ENCODE measurements at regions not wholly inside any gene's neighbourhood (a gene's known extent, or its start where the extent isn't known, plus 50 kb on each side); places are given as distances from the start of the nearest gene placed in this dataset.
A peak's percentile ranks its signal among the peaks of the same experiment; 100 is the strongest.

GRCh38 chr18:70489571-70489970 lies 200.7 kb downstream of the SOCS6 start:
- no peak for FAIRE-seq
- no peak for DNase-seq (ENCODE audit: low read depth)
- Histone ChIP-seq H3K36me3 (ENCODE audit: control insufficient read depth, insufficient read depth, low read length) (no peaks in the 10 kb centered on the region), H3K27me3 (ENCODE audit: control insufficient read depth, insufficient read depth, low read length) (no peaks in the 10 kb centered on the region), H3K4me3 (ENCODE audit: low read depth, low read length) (no peak overlapping the region)
- TF ChIP-seq, protein P1, sequence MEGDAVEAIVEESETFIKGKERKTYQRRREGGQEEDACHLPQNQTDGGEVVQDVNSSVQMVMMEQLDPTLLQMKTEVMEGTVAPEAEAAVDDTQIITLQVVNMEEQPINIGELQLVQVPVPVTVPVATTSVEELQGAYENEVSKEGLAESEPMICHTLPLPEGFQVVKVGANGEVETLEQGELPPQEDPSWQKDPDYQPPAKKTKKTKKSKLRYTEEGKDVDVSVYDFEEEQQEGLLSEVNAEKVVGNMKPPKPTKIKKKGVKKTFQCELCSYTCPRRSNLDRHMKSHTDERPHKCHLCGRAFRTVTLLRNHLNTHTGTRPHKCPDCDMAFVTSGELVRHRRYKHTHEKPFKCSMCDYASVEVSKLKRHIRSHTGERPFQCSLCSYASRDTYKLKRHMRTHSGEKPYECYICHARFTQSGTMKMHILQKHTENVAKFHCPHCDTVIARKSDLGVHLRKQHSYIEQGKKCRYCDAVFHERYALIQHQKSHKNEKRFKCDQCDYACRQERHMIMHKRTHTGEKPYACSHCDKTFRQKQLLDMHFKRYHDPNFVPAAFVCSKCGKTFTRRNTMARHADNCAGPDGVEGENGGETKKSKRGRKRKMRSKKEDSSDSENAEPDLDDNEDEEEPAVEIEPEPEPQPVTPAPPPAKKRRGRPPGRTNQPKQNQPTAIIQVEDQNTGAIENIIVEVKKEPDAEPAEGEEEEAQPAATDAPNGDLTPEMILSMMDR (IDR thresholded peaks at IDR 0.05; ENCODE audit: insufficient read depth, low read length, severe bottlenecking), result no peak

- H3K4me3 ChIP-seq (ENCODE audit: low read depth, low read length), result no peak overlapping the region
- H3K27me3 ChIP-seq (ENCODE audit: control insufficient read depth, insufficient read depth, low read length), result no peaks in the 10 kb centered on the region
- H3K36me3 ChIP-seq (ENCODE audit: control insufficient read depth, insufficient read depth, low read length), result no peaks in the 10 kb centered on the region
- DNase-seq (ENCODE audit: low read depth) (no peak), FAIRE-seq (no peak)
- TF ChIP-seq, protein P1 (IDR thresholded peaks at IDR 0.05; ENCODE audit: insufficient read depth, low read length, severe bottlenecking), result no peak
Measured at GRCh38 chr18:70469916-70470315, 181.1 kb downstream of the SOCS6 start.

GRCh38 chr18:70468861-70469547 lies 180.2 kb downstream of the SOCS6 start:
- Histone ChIP-seq H3K36me3 (ENCODE audit: control insufficient read depth, insufficient read depth, low read length) (no peaks in the 10 kb centered on the region), H3K4me3 (ENCODE audit: low read depth, low read length) (no peak overlapping the region), H3K27me3 (ENCODE audit: control insufficient read depth, insufficient read depth, low read length) (no peaks in the 10 kb centered on the region)
- peak; percentile 55 for FAIRE-seq
- TF ChIP-seq, protein P1 (IDR thresholded peaks at IDR 0.05; ENCODE audit: insufficient read depth, low read length, severe bottlenecking), result no peak
- DNase-seq (ENCODE audit: low read depth), result no peak

DNA sequence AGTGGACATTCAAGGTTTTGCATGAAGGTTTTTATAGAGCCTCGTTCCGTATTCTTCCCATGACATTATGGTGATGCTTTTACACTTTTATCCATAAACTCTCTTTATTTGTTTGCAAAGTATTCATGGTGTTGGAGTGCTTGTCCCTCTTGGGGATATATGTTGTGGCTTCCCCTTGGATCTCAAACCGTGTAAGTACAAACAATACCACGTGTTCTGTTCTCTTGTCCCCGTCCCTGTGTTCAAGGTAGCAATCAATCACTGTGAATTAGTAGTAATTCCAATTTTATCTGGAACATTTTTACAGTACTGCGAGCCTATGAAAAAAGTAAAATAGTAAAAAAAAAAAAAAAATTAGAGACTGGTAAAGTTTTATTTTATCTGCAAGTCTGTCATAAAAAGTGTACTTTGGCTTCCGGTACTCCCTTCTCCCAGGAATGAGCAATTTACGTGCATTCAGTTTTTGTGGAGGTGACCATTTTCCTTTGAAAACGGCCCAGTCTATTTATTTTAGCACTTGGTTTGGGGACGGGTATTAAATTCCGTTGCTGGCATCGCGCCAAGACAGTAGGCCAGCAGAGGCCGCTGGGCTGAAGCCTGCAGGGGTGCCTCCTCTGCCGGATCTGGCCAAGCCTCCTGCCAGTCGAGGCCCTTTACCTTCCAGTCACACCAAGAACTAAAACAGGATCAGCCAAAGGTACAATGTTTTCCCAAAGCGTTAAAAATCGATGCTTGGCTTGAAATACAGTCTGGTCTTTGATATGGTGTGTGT lies 175.7 kb downstream of the SOCS6 start:
- TF ChIP-seq, protein P1 (IDR thresholded peaks at IDR 0.05; ENCODE audit: insufficient read depth, low read length, severe bottlenecking), result peak; percentile 48
- peak; percentile 46 for DNase-seq (ENCODE audit: low read depth)
- no peaks in the 10 kb centered on the region for H3K27me3 ChIP-seq (ENCODE audit: control insufficient read depth, insufficient read depth, low read length)
- no peak for FAIRE-seq
- H3K36me3 ChIP-seq (ENCODE audit: control insufficient read depth, insufficient read depth, low read length), result no peaks in the 10 kb centered on the region
- H3K4me3 ChIP-seq (ENCODE audit: low read depth, low read length), result peak overlapping the region; percentile 18

GRCh38 chr18:70463085-70463484 lies 174.2 kb downstream of the SOCS6 start:
- no peak overlapping the region for H3K4me3 ChIP-seq (ENCODE audit: low read depth, low read length)
- TF ChIP-seq, protein P1 (IDR thresholded peaks at IDR 0.05; ENCODE audit: insufficient read depth, low read length, severe bottlenecking), result no peak
- no peaks in the 10 kb centered on the region for H3K27me3 ChIP-seq (ENCODE audit: control insufficient read depth, insufficient read depth, low read length)
- no peaks in the 10 kb centered on the region for H3K36me3 ChIP-seq (ENCODE audit: control insufficient read depth, insufficient read depth, low read length)
- DNase-seq (ENCODE audit: low read depth) (no peak), FAIRE-seq (no peak)
